DND-41 (cell line): ENCODE measurements at regions not wholly inside any gene's neighbourhood (a gene's known extent, or its start where the extent isn't known, plus 50 kb on each side); places are given as distances from the start of the nearest gene placed in this dataset.

Source experiments
- ATAC-seq: fragments of 200-7000 bp; cut with Tn5 transposase; 3 replicates; pipeline ENCODE4 v1.9.1; 2021; ENCODE audit warnings: low read depth; ENCODE audit not compliant: insufficient read depth
- DNase-seq: peaks from one replicate; pipeline ENCODE4 v3.0.0-alpha.2; 2020
- H2AFZ ChIP-seq: 2 replicates; pipeline ENCODE4 v1.6.0; 2012; ENCODE audit warnings: low read depth, low read length
- H3K27ac ChIP-seq: 2 replicates; pipeline ENCODE4 v1.5.1; 2012; ENCODE audit warnings: low read length, inconsistent platforms
- H3K27me3 ChIP-seq: fragments of 200-600 bp; sonication (generic); 2 replicates; pipeline ENCODE4 v1.6.0; 2012; ENCODE audit warnings: low read length, mild to moderate bottlenecking, inconsistent platforms; ENCODE audit not compliant: insufficient read depth, poor library complexity
- H3K36me3 ChIP-seq: 2 replicates; pipeline ENCODE4 v1.5.1; 2012; ENCODE audit warnings: low read length, inconsistent platforms; ENCODE audit not compliant: insufficient read depth
- H3K4me1 ChIP-seq: 2 replicates; pipeline ENCODE4 v1.5.1; 2012; ENCODE audit warnings: mild to moderate bottlenecking, low read length; ENCODE audit not compliant: insufficient read depth
- H3K4me2 ChIP-seq: 2 replicates; pipeline ENCODE4 v1.6.0; 2012; ENCODE audit warnings: mild to moderate bottlenecking, moderate library complexity, low read length, inconsistent platforms; ENCODE audit not compliant: insufficient read depth
- H3K4me3 ChIP-seq, 2 experiments: fragments of 200-600 bp in 1 of 2; shearing (Covaris generic) in 1 of 2; 2 replicates each; pipeline ENCODE4 v1.5.1; 2012 to 2016; ENCODE audit warnings: inconsistent platforms in 2 of 2, low read length in 2 of 2, mild to moderate bottlenecking in 2 of 2, low read depth in 1 of 2, moderate library complexity in 1 of 2
- H3K79me2 ChIP-seq: 2 replicates; pipeline ENCODE4 v1.6.0; 2012; ENCODE audit warnings: low read length, inconsistent platforms; ENCODE audit not compliant: insufficient read depth
- H3K9ac ChIP-seq: 2 replicates; pipeline ENCODE4 v1.6.0; 2012; ENCODE audit warnings: low read depth, mild to moderate bottlenecking, inconsistent platforms, low read length, moderate library complexity
- H3K9me3 ChIP-seq: 2 replicates; pipeline ENCODE4 v1.5.1; 2012; ENCODE audit warnings: low read length, moderate library complexity, mild to moderate bottlenecking, inconsistent platforms; ENCODE audit not compliant: insufficient read depth, severe bottlenecking
- H4K20me1 ChIP-seq: 2 replicates; pipeline ENCODE4 v1.6.0; 2012; ENCODE audit warnings: low read length; ENCODE audit not compliant: insufficient read depth
- CTCF ChIP-seq: IDR thresholded peaks from 2 replicates; pipeline ENCODE4 v1.5.1; 2012; ENCODE audit warnings: borderline replicate concordance, low read length, moderate library complexity, mild to moderate bottlenecking; ENCODE audit not compliant: poor library complexity, severe bottlenecking; ENCODE audit errors: extremely low read depth
- EZH2 ChIP-seq: IDR thresholded peaks from 3 replicates; pipeline ENCODE4 v1.6.1; 2012; ENCODE audit warnings: borderline replicate concordance, low read depth, mild to moderate bottlenecking, moderate library complexity, low read length, inconsistent platforms; ENCODE audit not compliant: severe bottlenecking

GRCh38 chr2:33967103-33967502 is 368.0 kb upstream of the FAM98A start:
- Histone ChIP-seq H3K27me3 (no peaks in the 10 kb centered on the region), H3K4me2 (no peak overlapping the region), H3K36me3 (no peaks in the 10 kb centered on the region), H3K27ac (no peak overlapping the region), H3K9me3 (no peaks in the 10 kb centered on the region), H3K79me2 (no peaks in the 10 kb centered on the region), H3K9ac (no peak overlapping the region), H3K4me1 (no peaks in the 10 kb centered on the region), H3K4me3 (no peak overlapping the region), H2AFZ (no peak overlapping the region), H4K20me1 (no peaks in the 10 kb centered on the region)
- no peak for TF ChIP-seq CTCF
- TF ChIP-seq EZH2, result no peak
- ATAC-seq (no peak), DNase-seq (no peak)

- Histone ChIP-seq H3K4me2 (no peak overlapping the region), H4K20me1 (no peaks in the 10 kb centered on the region), H3K27ac (no peak overlapping the region), H3K9ac (no peak overlapping the region), H3K4me1 (no peaks in the 10 kb centered on the region), H3K27me3 (no peaks in the 10 kb centered on the region), H2AFZ (no peak overlapping the region), H3K4me3 (no peak overlapping the region), H3K9me3 (no peaks in the 10 kb centered on the region), H3K36me3 (no peaks in the 10 kb centered on the region), H3K79me2 (no peaks in the 10 kb centered on the region)
- no peak for ATAC-seq
- no peak for TF ChIP-seq EZH2
- TF ChIP-seq CTCF, result no peak
- DNase-seq, result no peak
Measured at GRCh38 chr2:33958591-33958990, 359.5 kb upstream of the FAM98A start.

DNA sequence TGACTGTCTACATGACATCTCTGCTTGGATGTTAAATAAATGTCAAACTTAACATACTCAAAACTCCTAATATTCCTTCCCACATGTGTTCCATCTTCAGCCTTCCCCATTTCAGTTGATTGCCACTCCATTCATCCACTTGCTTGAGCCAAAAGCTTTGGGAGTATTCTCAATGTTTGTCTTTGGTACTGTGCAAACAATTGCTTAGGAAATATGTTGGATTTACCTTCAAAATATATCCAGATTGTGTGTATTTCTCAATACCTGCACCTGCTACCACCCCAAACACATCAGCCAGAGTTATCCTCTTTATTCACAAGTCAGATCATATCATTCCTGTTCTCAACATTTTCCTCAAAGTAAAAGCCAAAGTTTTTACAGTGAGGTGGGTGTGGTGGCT is 350.3 kb upstream of the FAM98A start:
- H3K4me2 ChIP-seq, result no peak overlapping the region
- no peak overlapping the region for H3K4me3 ChIP-seq
- TF ChIP-seq EZH2 (no peak), CTCF (no peak)
- no peaks in the 10 kb centered on the region for H3K9me3 ChIP-seq
- H3K9ac ChIP-seq, result no peak overlapping the region
- H3K36me3 ChIP-seq, result no peaks in the 10 kb centered on the region
- H2AFZ ChIP-seq, result no peak overlapping the region
- H4K20me1 ChIP-seq, result no peaks in the 10 kb centered on the region
- no peaks in the 10 kb centered on the region for H3K4me1 ChIP-seq
- DNase-seq (no peak), ATAC-seq (no peak)
- H3K79me2 ChIP-seq, result no peaks in the 10 kb centered on the region
- no peak overlapping the region for H3K27ac ChIP-seq
- H3K27me3 ChIP-seq, result no peaks in the 10 kb centered on the region

- no peaks in the 10 kb centered on the region for H4K20me1 ChIP-seq
- TF ChIP-seq EZH2 (no peak), CTCF (no peak)
- H3K79me2 ChIP-seq, result no peaks in the 10 kb centered on the region
- H3K27ac ChIP-seq, result no peak overlapping the region
- no peak overlapping the region for H3K4me3 ChIP-seq
- H2AFZ ChIP-seq, result no peak overlapping the region
- H3K27me3 ChIP-seq, result no peaks in the 10 kb centered on the region
- no peaks in the 10 kb centered on the region for H3K9me3 ChIP-seq
- DNase-seq (no peak), ATAC-seq (no peak)
- no peaks in the 10 kb centered on the region for H3K4me1 ChIP-seq
- no peak overlapping the region for H3K9ac ChIP-seq
- H3K36me3 ChIP-seq, result no peaks in the 10 kb centered on the region
- no peak overlapping the region for H3K4me2 ChIP-seq
Measured at GRCh38 chr2:33946193-33946592, 347.1 kb upstream of the FAM98A start.
